Skin epidermis (tissue), 12 donors: ENCODE measurements at regions not wholly inside any gene's neighbourhood (a gene's known extent, or its start where the extent isn't known, plus 50 kb on each side); places are given as distances from the start of the nearest gene placed in this dataset.
"Not testable (repeated sequence)": the region's sequence is repeated elsewhere in the genome, so short reads cannot be mapped to it uniquely, and the experiment has no call there.

Source experiments
- H3K27ac ChIP-seq, 21 experiments: fragments of 200-600 bp; sonication (generic) in 11 of 21; one replicate each; pipeline ENCODE4 v1.5.0; 2020; ENCODE audit warnings: mild to moderate bottlenecking in 3 of 21, inconsistent platforms in 2 of 21, moderate library complexity in 2 of 21
- H3K4me3 ChIP-seq, 7 experiments: fragments of 200-600 bp; sonication (generic) in 2 of 7; one replicate each; pipeline ENCODE4 v1.5.0; 2020; ENCODE audit warnings: inconsistent platforms in 2 of 7, mild to moderate bottlenecking in 2 of 7, moderate library complexity in 1 of 7

DNA sequence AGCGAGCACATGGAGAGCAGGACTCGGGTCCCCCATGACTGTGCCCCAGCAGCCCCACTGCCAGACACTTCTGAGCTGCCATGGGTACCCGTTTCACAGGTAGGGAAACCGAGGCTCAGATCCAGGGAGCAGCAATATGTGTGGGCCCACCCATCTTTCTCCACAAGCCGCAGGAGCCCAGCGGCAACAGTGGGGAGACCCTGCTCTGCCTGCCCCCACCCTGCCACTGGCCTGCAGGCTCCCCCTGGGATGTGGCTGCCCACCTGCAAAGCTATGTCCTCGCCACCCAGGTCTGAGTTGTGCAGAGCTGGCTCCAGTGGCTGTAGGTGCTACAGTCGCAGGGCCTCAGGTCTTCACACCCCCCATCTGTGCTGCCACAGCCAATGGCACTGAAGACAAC lies 50.6 kb upstream of the C1QTNF9B start:
- Histone ChIP-seq H3K27ac (no peak overlapping the region), H3K4me3 (no peak overlapping the region)

DNA sequence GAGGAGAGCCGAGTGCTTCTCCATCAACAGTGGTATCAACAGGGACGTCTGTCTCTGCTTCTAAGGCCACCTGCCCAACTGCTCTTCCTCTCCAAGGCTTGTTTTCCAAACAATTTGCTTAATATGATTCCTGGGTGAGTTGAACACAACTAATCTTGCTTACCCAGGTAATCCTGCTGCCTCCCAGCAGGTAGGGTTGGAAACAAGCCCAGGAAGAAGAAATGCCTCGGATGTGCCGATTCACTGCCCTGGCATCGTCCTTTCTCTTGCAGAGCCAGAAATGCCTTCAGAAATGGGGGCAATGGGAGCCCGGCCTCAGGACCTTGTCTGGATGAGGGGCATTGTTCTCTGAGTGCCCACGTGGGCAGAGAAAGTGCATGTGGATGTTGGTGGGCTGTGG lies 51.9 kb upstream of the C1QTNF9B start:
- Histone ChIP-seq H3K4me3 (no peak overlapping the region), H3K27ac (no peak overlapping the region)

DNA sequence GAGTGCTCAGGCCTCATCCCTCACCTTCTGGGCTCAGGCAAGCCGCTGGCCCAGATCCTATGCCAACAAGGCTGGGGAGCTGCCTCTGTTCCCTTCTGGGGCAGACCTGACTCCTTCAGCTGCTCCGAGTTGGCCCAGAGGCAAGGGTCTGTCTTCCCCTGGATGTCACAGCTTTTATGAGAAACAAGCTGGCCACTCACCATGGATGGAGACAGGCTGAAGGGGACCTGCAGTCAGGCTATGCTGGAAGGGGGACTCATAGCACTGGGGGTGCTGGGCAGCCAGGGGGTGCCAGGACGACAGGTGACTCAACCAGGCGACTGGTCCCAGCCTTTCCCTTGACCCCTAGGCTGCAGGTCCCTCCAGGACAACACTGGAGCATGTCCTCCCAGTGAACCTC lies 52.4 kb upstream of the C1QTNF9B start:
- Histone ChIP-seq H3K27ac (no peak overlapping the region), H3K4me3 (no peak overlapping the region)

DNA sequence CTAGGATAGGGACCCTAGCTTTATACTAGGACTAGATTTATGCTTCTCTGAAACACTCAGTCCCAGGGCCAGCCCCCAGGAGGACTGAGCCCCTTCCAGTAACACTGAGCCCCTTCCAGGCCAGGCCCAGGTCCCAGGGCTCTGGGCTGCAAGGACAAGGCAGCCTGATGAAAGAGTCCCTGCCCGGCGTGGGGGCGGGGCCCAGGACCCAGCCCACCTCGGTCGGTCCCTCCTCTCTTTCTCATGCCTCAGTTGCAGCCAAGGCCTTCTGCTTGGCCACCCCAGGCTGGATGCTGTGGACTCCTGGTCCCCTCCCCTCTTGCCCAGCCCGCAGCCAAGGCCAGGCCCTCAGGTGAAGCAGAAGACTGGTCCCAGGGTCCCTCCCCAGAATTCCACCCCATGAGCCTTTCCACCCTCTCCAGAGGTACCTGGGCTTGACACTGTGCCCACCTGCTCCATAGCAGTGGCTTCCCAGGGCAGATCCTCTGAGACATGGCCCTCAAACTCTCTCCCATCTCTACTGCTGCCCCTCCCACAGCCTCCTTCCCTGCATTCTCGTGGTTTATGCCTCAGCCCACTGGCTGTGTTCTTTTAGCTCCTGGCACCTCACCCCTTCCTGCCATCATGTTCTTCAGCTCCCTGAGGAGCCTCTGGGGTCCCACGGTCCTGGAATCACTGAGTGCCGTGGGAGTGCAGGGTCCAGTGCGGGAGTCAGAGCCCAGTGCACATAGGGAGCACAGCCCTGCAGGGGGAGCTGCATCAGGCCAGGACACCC lies 53.6 kb upstream of the C1QTNF9B start:
- H3K27ac ChIP-seq, result no peak overlapping the region
- H3K4me3 ChIP-seq, result no peak overlapping the region

DNA sequence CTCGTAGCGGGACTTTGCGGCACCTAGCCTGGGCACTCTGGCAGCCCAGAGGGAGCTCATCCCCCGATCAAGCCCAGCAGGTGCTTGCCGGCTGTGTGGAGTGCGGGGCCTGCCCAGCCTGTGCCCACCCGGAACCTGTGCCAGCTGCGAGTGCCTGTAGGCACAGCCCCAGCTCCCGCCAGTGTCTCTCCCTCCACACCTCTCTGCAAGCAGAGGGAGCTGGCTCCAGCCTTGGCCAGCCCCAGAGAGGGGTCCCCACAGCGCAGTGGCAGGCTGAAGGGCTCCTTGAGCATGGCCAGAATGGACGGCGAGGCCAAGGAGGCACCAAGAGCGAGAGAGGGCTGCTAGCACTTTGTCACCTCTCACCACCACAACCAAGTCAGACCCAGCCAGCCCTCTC lies 55.5 kb upstream of the C1QTNF9B start:
- H3K27ac ChIP-seq, result no peak overlapping the region

DNA sequence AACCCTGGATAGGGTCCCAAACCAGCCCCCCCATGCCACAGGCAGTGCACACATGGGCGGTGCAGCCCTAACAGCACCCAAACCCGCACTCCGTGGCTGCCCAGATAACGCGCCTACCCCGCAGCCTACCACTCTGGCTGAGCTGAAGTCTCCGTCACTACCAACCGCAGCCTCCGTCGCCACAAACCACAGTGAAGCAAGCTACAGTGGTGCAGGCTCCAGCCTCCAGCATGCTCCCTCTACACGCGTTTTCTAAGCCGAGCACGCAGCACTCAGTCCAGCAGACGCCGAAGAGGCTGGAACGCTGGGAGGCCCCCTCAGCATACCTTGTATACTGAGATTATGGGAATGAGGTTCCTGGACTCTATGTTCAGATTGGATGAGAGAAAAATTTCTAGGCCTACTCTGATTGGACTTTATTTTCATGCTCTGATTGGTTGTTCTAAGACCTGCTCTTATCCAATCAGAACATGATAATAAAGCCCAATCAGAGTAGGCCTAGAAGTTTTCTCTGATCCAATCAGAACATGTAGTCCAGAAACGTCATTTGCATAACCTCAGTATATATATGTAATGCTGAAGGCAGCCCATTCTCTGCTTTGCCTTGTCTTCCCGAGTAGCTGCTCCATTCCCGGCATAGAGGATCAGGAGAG lies 56.7 kb upstream of the C1QTNF9B start:
- Histone ChIP-seq H3K27ac (no peak overlapping the region), H3K4me3 (no peak overlapping the region)

More for the DNA sequence above, 55.5 kb upstream of the C1QTNF9B start:
- H3K4me3 ChIP-seq, result no peak overlapping the region

DNA sequence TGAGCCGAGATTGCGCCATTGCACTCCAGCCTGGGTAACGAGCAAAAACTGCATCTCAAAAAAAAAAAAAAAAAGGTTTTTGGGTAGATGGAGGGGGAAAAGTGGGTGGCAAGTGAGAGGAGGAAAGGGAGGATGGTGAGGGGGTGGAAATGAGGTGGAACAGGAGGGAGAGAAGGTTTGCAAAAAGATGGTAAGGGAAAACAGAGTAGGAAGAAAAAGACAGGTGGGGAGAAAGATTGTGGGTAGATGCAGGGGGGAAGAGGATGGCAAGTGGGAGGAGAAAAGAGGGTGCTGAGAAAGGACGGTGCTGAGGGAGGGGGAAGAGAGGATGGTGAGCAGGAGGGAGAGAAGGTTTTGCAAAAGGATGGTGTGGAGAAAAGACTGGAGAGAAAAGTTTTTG lies 57.8 kb upstream of the C1QTNF9B start:
- H3K4me3 ChIP-seq, result no peak overlapping the region
- no peak overlapping the region for H3K27ac ChIP-seq

DNA sequence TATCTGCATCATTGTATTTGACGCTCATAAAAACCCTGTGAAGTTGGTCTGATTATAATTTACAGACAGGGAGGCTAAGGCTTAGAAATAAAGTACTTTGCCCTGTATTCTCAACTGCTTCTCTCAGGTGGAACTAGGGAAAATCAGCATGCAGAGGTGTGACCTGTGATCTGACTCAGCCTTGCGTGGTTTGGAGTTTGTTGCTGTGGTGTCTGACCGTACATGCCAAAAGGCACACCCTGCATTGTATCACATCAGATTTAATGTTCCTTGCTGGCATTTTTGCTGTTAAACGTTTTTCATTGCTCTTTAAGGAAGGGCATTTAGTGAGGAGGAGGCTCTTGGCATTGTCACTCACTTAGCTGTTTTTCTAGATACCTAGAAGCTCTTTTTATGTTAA lies 58.8 kb upstream of the C1QTNF9B start:
- Histone ChIP-seq H3K4me3 (no peak overlapping the region), H3K27ac (peak overlapping the region in 3 of 21 experiments; percentile 39 to 47 (median 42))

DNA sequence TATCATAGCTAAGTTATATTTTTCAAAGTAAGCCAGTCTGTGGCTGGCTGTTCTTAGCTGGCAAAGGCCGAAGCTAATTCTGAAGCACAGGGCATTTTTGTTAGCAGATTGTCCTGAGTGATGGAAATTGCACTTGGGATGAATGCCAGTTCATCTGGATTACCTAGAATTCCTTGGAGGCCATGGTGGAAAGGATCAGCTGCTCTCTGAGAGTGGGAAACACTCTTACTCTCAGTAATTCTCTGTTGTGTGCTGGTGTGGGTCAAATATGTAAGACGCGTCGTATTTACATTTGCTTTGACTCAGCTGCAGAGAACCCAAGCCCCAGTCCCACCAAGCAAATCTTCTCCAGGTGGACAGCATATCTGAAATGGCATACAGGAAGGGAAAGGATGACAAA lies 60.7 kb upstream of the C1QTNF9B start:
- H3K4me3 ChIP-seq, result no peak overlapping the region
- no peak overlapping the region for H3K27ac ChIP-seq

DNA sequence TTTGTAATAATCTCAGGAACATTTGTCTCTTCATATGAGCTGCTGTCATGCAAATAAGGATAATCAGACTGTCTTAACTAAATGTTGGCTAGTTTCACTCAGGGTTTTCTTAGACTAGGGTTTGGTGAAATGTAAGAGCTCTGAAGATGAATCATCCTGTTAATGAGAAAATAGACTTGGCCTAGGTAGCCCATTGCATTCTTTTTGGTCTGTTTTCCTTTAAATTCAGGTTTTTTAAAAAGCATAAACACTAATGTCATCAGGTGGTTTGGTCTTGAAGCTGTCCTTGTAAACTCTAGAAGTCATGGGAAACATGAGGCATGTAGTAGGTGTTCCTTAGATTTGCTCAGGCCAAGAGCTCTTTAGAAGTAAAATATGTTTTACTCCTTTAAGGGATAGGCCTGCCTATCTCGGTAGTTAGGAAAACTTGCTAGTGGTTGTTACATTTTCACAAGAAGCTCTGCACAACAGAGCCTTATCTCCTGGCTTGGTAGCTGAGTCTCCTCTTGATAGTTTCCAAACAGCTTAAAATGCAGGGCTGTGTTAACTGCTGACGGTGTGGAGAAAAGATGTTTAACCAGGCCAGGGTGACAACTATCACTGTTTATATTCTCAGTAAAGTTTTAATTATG lies 62.0 kb upstream of the C1QTNF9B start:
- Histone ChIP-seq H3K4me3 (no peak overlapping the region), H3K27ac (no peak overlapping the region)

DNA sequence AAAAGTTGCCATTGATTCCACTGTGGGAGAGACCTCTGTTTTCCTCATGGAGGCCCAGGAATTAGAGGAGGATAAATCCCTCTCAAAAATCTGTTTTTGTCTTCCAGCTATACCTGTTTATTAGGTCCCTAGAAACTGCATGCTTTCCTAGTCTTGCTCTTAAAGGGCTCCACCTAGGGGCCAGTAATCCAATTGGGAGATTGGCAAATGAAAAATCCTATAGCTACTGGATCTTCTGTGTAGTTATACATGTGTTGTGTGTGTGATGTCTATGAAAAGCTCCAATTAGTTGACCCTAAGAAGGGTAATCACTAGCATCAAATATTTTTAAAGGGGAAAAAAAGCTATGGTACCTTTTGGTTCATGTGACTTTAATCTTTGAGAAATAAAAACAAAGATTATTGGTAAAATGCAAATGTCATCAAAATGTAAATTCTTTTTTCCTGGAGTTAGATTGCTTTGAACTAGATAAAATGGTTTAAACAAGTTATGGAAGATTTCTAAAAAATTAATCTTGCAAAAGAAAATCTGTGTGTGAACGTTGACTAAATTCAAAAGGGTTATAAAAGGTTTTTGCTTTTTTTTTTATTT lies 63.4 kb upstream of the C1QTNF9B start:
- Histone ChIP-seq H3K27ac (no peak overlapping the region), H3K4me3 (no peak overlapping the region)

DNA sequence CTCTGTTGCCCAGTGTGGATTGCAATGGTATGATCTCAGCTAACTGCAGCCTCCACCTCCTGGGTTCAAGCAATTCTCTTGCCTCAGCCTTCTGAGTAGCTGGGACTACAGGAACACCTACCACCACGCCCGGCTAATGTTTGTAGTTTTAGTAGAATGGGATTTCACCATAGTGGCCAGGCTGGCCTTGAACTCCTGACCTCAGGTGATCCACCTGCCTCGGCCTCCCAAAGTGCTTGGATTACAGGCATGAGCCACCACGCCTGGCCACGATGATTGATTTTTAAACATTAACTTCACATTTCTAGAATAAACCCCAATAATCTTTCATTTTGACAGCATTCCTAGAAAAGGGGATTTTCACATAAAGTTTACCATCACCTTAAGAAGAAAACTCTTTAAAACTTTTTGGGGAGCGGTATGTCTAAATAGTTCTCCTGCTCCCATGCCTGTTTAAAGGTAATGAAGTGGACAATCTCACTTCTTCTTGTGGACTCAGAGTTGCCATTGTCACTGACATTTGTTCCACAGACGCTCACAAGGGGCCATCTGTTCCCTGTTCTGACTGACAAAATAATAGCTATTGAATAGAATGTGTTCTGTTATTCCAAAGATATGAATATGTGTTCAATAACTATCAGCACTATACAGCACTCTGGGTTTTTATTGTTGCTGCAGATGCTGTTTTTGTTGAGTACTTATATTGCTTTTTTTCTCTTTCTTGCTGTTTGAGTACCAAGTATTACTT lies 66.1 kb upstream of the C1QTNF9B start:
- Histone ChIP-seq H3K27ac (peak overlapping the region in 1 of 21 experiments; percentile 30), H3K4me3 (no peak overlapping the region)

DNA sequence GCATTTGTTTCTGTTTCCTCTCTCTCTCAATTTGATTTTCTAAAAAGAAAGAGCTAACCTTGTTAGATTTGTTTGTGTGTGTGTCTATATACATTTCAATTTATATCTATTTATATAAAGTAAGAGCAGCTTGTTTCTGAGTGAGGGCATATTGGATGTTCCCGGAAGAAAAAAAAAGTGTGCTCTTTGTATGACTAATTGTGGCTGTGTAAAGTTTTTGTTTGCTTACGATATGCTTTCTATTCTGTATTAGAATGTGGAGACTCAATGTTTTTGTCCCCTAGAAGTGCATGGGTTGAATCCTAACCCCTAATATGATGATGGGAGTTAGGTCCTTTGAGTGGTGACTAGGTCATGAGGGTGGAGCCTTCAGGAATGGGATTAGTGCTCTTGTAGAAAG lies 66.6 kb upstream of the C1QTNF9B start:
- H3K27ac ChIP-seq, result peak overlapping the region in 1 of 21 experiments; percentile 30
- H3K4me3 ChIP-seq, result no peak overlapping the region

DNA sequence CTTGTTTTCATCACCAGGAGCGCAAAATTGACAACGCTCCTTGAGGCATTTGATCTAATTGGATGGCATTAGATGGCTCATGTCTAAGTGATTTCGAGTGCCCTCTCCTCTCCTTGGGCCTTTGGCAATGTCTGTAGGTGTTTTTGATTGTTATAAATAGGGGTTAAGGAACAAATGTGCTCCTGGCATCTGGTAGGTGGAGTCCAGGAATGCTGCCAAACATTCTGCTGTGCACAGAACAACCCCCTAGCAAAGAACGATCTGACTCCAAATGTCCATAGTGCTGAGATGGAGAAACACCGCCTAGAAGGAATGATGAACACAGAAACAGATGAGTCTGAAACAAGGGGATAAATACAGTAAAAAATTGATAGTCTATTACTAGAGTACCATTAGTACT lies 68.0 kb upstream of the C1QTNF9B start:
- no peak overlapping the region for H3K4me3 ChIP-seq
- no peak overlapping the region for H3K27ac ChIP-seq

DNA sequence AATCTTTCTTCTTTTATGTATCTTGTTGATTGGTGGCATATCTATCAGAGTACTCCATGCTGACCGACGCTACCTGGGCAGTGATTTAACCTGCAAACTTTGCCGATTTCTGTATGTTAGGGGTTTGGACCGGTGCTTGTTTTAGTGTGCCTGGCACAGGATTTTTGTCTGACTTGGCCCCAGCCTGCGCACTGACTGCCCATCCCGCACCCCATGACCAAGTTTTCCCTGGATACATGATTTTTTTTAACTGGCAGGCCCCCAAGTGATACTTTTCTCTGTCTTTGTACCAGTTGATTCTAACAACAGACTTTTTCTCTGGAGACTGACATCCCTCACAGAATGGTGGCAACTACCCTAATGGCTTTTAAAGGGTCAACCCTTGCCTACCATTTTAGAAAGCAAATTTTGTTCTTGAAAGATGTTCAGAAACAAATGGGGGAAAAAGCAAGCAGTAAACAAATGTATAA lies 69.0 kb upstream of the C1QTNF9B start:
- Histone ChIP-seq H3K27ac (peak overlapping the region in 10 of 21 experiments; percentile 14 to 83 (median 72)), H3K4me3 (peak overlapping the region in 3 of 7 experiments; percentile 5 to 18 (median 16))

DNA sequence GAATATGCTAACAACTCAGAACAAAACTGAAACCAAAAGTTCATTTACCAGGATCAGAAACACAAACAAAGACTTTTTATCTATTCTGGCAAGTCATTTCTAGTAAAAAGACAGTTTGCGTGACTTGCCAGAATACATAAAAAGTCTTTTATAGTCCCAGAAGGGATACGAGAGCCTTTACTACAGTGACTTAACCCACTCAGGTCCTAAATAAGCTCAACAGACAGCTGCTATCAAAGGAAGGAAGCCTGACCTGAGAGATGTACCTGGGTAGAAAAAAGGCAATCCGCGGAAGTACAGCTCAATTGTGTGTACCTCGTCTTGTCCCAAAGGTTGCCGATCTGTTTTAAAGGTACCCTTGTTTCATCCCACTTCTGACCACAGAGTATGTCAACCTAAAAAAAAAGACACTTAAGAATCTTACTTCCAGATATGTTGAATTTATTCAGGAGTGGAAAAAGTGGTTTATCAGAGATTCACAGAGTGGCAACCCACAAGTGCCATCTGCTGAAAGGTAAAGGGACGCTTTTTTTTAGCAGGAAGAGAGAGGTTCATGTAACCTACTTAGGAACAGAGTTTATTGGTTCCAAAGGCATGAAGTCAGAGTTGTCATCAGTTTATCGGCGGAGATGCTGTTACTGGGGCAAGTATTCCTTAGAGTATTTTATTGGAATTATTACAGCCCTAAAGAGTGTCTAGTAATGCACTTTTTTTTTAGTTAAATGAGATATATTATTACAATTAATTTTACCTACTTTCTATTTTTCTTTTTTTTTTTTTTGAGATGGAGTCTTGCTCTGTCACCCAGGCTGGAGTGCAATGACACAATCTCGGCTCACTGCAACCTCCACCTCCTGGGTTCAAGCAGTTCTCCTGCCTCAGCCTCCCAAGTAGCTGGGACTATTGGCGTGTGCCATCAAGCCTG lies 69.7 kb upstream of the C1QTNF9B start:
- Histone ChIP-seq H3K4me3 (peak overlapping the region in 5 of 7 experiments; percentile 3 to 18 (median 8)), H3K27ac (peak overlapping the region in 11 of 21 experiments; percentile 14 to 83 (median 72))

DNA sequence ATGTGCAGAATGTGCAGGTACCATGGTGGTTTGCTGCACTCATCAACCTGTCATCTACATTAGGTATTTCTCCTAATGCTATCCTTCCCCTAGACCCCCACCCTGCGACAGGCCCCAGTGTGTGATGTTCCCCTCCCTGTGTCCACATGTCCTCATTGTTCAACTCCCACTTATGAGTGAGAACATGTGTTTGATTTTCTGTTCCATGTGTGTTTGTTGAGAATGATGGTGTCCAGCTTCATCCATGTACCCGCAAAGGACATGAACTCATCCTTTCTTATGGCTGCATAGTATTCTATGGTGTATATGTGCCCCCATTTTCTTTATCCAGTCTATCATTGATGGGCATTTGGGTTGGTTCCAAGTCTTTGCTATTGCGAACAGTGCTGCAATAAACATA lies 70.5 kb upstream of the C1QTNF9B start:
- not testable (repeated sequence) for H3K27ac ChIP-seq, H3K4me3 ChIP-seq

DNA sequence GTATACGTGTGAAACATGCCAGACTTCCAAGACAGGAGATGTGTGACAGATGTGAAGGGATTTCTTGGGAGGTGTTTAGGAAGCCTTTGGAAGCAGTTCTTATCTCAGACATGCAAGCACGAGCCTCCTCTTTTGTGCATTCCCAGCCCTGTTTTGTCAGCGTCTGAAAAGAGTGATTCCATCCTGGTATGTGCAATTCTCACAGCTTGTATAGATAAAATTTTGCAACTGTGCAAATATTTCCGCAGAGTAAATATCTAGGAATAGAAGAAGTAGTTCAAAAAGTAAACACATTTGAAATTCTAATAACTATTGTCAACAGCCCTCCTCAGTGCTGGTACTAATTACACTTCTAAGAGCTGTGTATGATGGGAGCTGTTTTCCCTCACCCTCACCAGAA lies 72.3 kb upstream of the C1QTNF9B start:
- Histone ChIP-seq H3K27ac (no peak overlapping the region), H3K4me3 (no peak overlapping the region)
